ENCODE measurements at regions not wholly inside any gene's neighbourhood (a gene's known extent, or its start where the extent isn't known, plus 50 kb on each side); places are given as distances from the start of the nearest gene placed in this dataset.

DNA sequence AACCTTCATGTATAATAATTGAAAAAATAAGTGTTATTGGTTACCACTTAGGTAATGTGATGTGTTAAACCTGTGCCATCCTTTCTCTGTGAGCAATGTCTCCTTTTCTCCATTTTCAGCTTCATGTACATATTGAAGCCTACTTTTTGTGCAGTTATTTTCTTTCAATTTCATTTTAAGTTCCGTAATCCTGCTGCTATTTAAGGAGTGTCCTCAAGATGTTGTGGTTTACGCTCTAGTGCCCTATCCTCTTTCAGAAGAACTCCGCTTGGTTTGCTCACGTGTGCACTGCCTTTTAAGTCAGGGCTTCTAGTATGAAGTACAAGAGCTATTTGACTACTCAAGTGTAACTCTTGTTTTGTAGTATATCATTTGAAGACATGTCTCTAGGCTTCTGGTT is 2253.2 kb upstream of the TENM3 start:
- intact Hi-C loops (cut with DNase I), result no loop called here
- no peaks in the 10 kb centered on the region for H3K36me3 ChIP-seq
- H3K27me3 ChIP-seq, result no peaks in the 10 kb centered on the region
- no peaks in the 10 kb centered on the region for H3K4me1 ChIP-seq
- TF ChIP-seq, protein P1, sequence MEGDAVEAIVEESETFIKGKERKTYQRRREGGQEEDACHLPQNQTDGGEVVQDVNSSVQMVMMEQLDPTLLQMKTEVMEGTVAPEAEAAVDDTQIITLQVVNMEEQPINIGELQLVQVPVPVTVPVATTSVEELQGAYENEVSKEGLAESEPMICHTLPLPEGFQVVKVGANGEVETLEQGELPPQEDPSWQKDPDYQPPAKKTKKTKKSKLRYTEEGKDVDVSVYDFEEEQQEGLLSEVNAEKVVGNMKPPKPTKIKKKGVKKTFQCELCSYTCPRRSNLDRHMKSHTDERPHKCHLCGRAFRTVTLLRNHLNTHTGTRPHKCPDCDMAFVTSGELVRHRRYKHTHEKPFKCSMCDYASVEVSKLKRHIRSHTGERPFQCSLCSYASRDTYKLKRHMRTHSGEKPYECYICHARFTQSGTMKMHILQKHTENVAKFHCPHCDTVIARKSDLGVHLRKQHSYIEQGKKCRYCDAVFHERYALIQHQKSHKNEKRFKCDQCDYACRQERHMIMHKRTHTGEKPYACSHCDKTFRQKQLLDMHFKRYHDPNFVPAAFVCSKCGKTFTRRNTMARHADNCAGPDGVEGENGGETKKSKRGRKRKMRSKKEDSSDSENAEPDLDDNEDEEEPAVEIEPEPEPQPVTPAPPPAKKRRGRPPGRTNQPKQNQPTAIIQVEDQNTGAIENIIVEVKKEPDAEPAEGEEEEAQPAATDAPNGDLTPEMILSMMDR (IDR thresholded peaks at IDR 0.05), result no peak
- H3K4me3 ChIP-seq, result no peak overlapping the region
- ATAC-seq (peak; percentile 90), DNase-seq (peak in 1 of 4 donors; percentile 12)
- peaks cover 0 to 5% of the 10 kb centered on the region in 2 donors for H3K9me3 ChIP-seq
- H3K27ac ChIP-seq, result no peak overlapping the region

DNA sequence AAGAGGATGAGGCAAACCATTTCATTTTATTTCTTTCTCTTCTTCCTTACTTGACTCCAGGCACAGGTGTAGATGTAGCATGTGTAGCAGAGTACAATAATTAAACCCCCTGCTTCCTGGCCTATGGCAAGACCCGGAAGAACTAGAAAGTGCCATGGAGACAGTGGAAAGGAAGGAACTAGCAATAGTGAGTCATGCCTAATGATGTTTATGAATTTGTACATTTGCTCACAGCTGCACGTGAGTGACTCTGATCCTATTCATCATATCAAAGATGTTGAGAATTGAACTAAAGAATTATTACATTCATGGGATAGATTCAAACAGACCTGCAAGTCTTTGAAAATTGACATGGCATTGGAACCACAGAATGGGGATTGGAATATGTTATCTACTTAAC is 2233.9 kb upstream of the TENM3 start:
- intact Hi-C loops (cut with DNase I), result no loop called here
- ATAC-seq, result no peak
- no peak for DNase-seq
- H3K27me3 ChIP-seq, result no peaks in the 10 kb centered on the region
- TF ChIP-seq, protein P1 (IDR thresholded peaks at IDR 0.05), result no peak
- H3K9me3 ChIP-seq, result peaks cover 0 to 5% of the 10 kb centered on the region in 2 donors
- no peaks in the 10 kb centered on the region for H3K4me1 ChIP-seq
- no peak overlapping the region for H3K27ac ChIP-seq
- H3K4me3 ChIP-seq, result no peak overlapping the region
- no peaks in the 10 kb centered on the region for H3K36me3 ChIP-seq

DNA sequence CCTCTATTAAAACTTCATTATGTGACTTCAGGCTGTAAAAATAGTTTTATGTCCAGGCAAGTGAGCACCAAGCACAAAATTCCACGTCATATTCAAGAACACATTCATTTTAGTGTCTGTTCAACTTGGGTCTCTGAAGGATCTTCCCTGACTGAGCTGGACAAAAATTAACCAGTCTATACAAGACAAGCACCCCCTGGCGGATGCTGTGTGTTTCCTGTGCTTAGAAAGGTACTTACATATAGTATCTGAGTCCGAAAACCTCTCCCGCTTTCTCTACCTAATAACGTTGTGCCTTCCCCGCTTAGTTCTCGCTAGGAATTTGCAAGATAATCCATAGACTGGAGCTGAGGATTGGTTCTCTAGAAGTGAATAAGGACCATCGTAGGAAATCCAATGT is 2214.5 kb upstream of the TENM3 start:
- ATAC-seq, result peak; percentile 31
- Histone ChIP-seq H3K36me3 (no peaks in the 10 kb centered on the region), H3K4me3 (no peak overlapping the region), H3K9me3 (no peaks in the 10 kb centered on the region), H3K27me3 (no peaks in the 10 kb centered on the region), H3K27ac (no peak overlapping the region), H3K4me1 (no peaks in the 10 kb centered on the region)
- peak in 2 of 4 donors; percentile 2 to 26 for DNase-seq
- intact Hi-C loops (cut with DNase I), result no loop called here
- TF ChIP-seq, protein P1 (IDR thresholded peaks at IDR 0.05), result no peak

DNA sequence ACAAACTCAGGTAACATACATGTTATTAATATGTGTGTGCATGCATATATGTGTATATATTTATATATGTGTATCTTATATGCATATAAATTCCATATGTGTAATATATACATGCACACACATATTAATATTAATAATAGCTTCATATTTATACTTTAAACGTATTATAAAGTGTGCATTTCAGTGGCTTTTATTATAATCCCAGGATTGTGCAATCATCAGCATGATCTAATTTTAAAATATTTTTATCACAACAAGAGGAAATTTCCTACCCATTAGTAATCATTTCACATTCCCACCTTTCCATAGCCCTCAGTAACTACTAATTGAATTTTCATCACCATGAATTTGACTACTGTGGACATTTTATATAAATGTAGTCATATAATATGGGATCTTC is 2211.9 kb upstream of the TENM3 start:
- DNase-seq (no peak), ATAC-seq (no peak)
- Histone ChIP-seq H3K27ac (no peak overlapping the region), H3K36me3 (no peaks in the 10 kb centered on the region), H3K27me3 (no peaks in the 10 kb centered on the region), H3K9me3 (no peaks in the 10 kb centered on the region), H3K4me1 (no peaks in the 10 kb centered on the region), H3K4me3 (no peak overlapping the region)
- TF ChIP-seq, protein P1 (IDR thresholded peaks at IDR 0.05), result no peak
- intact Hi-C loops (cut with DNase I), result no loop called here

DNA sequence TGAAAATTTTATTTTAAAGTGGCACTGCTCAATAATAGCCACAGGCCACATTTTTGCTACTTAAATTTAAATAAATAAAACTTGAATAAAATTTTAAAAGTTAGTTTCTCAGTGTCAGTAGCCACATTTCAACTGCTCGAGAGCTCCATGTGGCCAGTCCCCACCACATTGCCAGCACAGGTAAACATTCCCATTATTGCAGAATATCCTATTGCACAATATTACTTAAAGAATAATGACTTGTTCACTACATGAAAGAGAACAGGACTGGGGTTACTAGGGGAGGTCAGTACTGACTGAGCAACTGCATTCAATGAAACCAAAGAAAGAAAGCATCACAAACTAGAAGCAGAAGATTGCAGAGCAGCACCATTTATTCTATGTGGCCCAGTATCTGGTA is 2201.6 kb upstream of the TENM3 start:
- ATAC-seq (peak; percentile 30), DNase-seq (no peak)
- TF ChIP-seq, protein P1 (IDR thresholded peaks at IDR 0.05), result no peak
- no peaks in the 10 kb centered on the region for H3K36me3 ChIP-seq
- H3K27ac ChIP-seq, result no peak overlapping the region
- H3K9me3 ChIP-seq, result no peaks in the 10 kb centered on the region
- intact Hi-C loops (cut with DNase I), result no loop called here
- H3K4me3 ChIP-seq, result no peak overlapping the region
- H3K4me1 ChIP-seq, result no peaks in the 10 kb centered on the region
- H3K27me3 ChIP-seq, result no peaks in the 10 kb centered on the region
